Mammary epithelial cell (primary cell): ENCODE measurements at regions not wholly inside any gene's neighbourhood (a gene's known extent, or its start where the extent isn't known, plus 50 kb on each side); places are given as distances from the start of the nearest gene placed in this dataset.

Experiments used
- EZH2 ChIP-seq: IDR thresholded peaks from 2 replicates; pipeline ENCODE4 v1.6.1; 2012; ENCODE audit warnings: low read length, inconsistent platforms, borderline replicate concordance
- TF ChIP-seq, protein P1 (sequence below), 2 donors: IDR thresholded peaks in 1 of 2; conservative IDR thresholded peaks in 1 of 2; 2 replicates each; pipeline ENCODE4 v1.5.1; 2011 to 2012; ENCODE audit warnings: inconsistent platforms in 2 of 2, low read length in 2 of 2, mild to moderate bottlenecking in 2 of 2, control low read depth in 1 of 2, low read depth in 1 of 2; ENCODE audit not compliant: insufficient read depth in 1 of 2; ENCODE audit errors: extremely low read depth in 1 of 2

- TF ChIP-seq, protein P1, sequence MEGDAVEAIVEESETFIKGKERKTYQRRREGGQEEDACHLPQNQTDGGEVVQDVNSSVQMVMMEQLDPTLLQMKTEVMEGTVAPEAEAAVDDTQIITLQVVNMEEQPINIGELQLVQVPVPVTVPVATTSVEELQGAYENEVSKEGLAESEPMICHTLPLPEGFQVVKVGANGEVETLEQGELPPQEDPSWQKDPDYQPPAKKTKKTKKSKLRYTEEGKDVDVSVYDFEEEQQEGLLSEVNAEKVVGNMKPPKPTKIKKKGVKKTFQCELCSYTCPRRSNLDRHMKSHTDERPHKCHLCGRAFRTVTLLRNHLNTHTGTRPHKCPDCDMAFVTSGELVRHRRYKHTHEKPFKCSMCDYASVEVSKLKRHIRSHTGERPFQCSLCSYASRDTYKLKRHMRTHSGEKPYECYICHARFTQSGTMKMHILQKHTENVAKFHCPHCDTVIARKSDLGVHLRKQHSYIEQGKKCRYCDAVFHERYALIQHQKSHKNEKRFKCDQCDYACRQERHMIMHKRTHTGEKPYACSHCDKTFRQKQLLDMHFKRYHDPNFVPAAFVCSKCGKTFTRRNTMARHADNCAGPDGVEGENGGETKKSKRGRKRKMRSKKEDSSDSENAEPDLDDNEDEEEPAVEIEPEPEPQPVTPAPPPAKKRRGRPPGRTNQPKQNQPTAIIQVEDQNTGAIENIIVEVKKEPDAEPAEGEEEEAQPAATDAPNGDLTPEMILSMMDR (conservative IDR thresholded peaks at IDR 0.05 in 1 of 2, IDR thresholded peaks at IDR 0.05 in 1 of 2; ENCODE audit: extremely low read depth in 1 of 2, insufficient read depth in 1 of 2, low read depth in 1 of 2, low read length in 2 of 2): no peak
- no peak for TF ChIP-seq EZH2
Observed at GRCh38 chr1:68811806-68812205, 314.9 kb upstream of the DEPDC1 start.
